T-helper 1 cell treated with Interleukin-12 subunit alpha and Interleukin-12 subunit beta and Interleukin-4 antibody, amounts not matched to agents 30 ng/mL and 1 ng/mL, for 36 hours (primary cell): ENCODE measurements at regions not wholly inside any gene's neighbourhood (a gene's known extent, or its start where the extent isn't known, plus 50 kb on each side); places are given as distances from the start of the nearest gene placed in this dataset.

ENCODE experiments used
- intact Hi-C: fragments of 100-400 bp; cut with micrococcal nuclease; formaldehyde crosslinking; loops from one replicate; pipeline ENCODE4 v1.15.1; 2024

DNA sequence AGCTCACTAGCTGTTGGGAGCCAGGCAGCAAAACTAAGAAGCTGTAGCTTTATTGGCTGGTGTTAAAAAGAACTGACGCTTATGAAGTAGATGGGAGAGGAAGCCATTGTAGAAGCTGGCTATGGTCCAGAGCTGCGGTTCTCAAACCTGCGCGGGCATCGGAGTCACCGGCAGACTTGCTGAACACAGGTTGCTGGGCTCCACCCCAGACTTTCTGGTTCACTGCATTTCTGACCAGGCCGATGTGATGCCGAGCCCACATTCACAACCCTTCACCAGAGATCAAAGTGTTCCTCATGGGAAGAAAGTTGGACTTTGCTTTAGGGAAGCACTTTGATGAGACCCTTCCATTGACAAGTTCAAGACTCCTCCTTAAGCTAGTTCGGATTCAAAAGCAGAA is 231.6 kb downstream of the QKI start:
- intact Hi-C loops, result no loop called here

DNA sequence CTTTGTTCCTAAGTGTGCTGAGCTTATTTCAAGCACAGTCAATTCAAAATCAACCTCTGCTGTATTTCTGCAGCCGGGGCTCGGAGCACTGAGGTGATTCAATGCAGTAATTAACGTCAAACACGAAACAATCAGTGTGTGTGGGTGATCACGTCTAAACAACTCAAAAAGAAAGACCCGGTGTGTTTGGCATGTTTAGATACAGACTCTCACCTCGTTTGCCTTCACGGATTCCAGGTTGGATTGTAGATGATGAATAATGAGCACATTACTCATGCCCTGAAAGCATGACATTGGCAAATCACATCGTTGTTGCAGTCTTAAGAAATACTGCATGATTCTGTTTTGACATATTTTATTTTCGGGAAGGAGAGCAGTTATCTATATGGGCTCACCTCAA is 231.0 kb downstream of the QKI start:
- intact Hi-C loops, result no loop called here

GRCh38 chr6:163643866-163644265 is 229.3 kb downstream of the QKI start:
- intact Hi-C loops, result no loop called here

GRCh38 chr6:163641706-163642105 is 227.2 kb downstream of the QKI start:
- intact Hi-C loops, result no loop called here

GRCh38 chr6:163640641-163641040 is 226.1 kb downstream of the QKI start:
- intact Hi-C loops, result no loop called here

- intact Hi-C loops, result no loop called here
Measured at GRCh38 chr6:163637524-163637923, 223.0 kb downstream of the QKI start.

DNA sequence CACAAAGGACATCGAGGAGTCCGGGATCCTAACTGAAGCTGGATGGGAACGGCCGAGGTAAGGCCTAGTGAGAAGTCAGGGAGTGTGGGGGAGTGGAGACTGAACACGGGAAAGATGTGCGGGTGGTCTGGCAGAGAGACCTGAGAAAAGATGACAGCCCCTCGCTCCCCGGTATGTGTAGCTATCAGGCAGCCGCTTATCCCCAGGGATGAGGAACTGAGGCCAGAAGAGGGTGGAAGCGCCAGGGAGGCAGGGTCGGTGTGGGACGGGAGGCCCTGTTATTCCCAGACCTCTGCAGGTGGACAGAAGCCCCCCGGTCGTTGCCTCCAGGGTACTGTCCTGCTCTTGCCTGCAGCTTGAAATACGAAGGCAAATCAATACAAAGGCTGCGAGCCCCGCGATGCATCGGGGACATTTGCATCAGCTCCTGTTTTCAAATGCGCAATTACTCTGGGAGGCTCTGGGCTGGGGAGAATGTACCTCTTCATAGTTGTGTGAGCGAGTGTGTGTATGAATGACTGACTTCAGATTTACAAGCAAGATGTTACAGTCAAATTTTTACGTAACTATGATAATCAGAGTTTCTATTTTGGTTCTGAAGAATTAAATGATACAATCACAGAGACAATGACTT is 221.3 kb downstream of the QKI start:
- intact Hi-C loops, result no loop called here

GRCh38 chr6:163635315-163635714 is 220.8 kb downstream of the QKI start:
- intact Hi-C loops, result no loop called here

- intact Hi-C loops, result no loop called here
Measured at GRCh38 chr6:163634211-163635171, 220.0 kb downstream of the QKI start.

DNA sequence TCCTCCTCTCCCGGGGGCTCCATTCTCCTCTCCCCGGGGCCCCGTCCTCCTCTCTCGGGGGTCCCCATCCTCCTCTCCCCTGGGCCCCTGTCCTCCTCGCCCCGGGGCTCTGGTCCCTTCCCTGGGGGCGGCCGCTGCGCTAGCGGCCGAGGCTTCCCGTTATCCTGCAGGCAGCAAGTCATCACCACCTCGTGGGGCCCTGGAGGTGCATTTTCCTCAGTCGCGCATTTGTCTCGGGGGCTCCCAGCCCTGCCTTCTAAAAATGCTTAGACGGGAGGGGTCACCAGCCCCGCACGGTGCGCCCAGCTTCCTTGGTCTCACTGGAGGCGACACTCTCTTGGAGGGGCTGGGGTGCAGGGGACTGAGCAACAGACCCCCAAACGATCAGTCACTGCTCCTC is 216.5 kb downstream of the QKI start:
- intact Hi-C loops, result no loop called here

DNA sequence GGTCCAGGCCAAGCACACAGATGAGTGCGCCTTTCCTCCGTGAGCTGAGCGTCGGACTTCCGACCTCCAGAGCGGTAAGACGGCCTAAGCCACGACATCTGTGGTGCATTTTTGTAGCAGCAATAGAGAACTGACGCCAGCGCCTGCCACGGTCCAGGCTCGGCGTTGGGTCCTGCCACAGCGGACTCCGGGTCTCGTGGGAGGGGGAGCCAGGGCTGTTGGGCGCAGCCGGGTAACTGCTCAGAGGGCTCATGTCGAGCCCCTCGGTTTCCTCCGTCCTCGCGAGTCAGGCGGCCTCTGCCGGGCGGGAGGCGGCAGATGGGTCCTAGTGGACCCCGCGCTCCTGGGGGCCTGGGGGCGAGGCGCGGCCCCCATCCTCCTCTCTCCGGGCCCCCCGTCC is 216.1 kb downstream of the QKI start:
- intact Hi-C loops, result no loop called here

- intact Hi-C loops, result no loop called here
Measured at GRCh38 chr6:163630096-163630495, 215.6 kb downstream of the QKI start.
